ENCODE measurements at regions not wholly inside any gene's neighbourhood (a gene's known extent, or its start where the extent isn't known, plus 50 kb on each side); places are given as distances from the start of the nearest gene placed in this dataset.
"Not testable (repeated sequence)": the region's sequence is repeated elsewhere in the genome, so short reads cannot be mapped to it uniquely, and the experiment has no call there.

- H3K4me3 ChIP-seq; H3K36me3 ChIP-seq; H3K27me3 ChIP-seq; intact Hi-C loops (cut with DNase I; ENCODE audit: low total_unique reads); DNase-seq; H3K27ac ChIP-seq; H3K4me1 ChIP-seq; H3K9me3 ChIP-seq: not testable (repeated sequence)
Observed at GRCh38 chr16:33009468-33009867, 184.6 kb upstream of the TP53TG3C start.

- H3K27ac ChIP-seq; H3K9me3 ChIP-seq; H3K36me3 ChIP-seq; H3K4me3 ChIP-seq; intact Hi-C loops (cut with DNase I; ENCODE audit: low total_unique reads); H3K4me1 ChIP-seq; H3K27me3 ChIP-seq; DNase-seq: not testable (repeated sequence)
Observed at GRCh38 chr16:33027121-33027520, 166.9 kb upstream of the TP53TG3C start.

DNA sequence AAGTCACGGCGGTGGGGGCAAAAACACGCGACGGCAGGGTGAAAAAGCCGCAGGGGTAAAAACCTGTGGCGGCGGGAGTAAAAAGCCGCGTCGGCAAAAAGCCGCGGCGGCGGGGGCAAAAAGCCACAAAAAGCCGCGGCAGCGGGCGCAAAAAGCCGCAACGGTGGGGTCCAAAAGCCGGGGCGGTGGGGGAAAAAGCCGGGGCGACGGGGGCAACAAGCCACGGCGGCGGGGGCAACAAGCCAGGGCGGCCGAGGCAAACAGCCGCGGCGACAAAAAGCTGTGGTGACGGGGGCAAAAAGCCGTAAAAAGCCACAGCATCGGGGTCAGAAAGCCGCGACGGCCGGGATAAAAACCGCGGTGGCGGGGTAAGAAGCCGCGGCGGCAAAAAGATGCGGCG, 166.1 kb upstream of the TP53TG3C start:
- H3K9me3 ChIP-seq; H3K36me3 ChIP-seq; H3K4me1 ChIP-seq; H3K27me3 ChIP-seq; intact Hi-C loops (cut with DNase I; ENCODE audit: low total_unique reads); DNase-seq; H3K4me3 ChIP-seq; H3K27ac ChIP-seq: not testable (repeated sequence)

DNA sequence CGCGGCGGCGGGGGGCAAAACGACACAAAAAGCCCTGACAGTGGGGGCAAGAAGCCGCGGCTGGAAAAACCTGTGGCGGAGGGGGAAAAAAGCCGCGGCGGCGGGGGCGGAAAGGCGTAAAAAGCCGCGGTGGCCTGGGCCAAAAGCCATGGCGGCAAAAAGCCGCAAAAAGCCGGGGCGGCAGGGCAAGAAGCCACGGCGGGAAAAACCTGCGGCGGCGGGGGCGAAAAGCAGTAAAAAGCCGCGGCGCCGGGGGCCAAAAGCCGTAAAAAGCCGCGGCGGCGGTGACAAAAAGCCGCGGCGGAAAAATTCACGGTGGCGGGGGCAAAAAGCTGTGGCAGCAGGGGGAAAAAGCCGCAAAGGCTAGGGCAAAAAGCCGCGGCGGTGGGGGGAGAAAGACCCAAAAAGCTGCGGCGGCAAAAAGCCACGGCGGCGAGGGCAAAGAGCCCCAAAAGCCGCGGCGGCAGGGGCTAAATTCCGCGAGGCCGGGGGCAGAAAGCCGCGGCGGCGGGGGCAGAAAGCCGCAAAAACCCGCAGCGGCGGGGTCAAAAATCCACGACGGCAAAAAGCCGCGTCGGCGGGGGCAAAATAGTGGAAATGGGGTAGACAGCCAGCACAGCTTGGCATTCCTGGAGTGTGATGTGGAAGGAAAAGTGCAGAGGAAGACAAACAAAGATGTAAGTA, 165.2 kb upstream of the TP53TG3C start:
- H3K4me1 ChIP-seq; H3K27me3 ChIP-seq; intact Hi-C loops (cut with DNase I; ENCODE audit: low total_unique reads); H3K36me3 ChIP-seq; H3K9me3 ChIP-seq; H3K27ac ChIP-seq; H3K4me3 ChIP-seq: not testable (repeated sequence)
- peak in 1 of 2 donors; percentile 47 for DNase-seq

DNA sequence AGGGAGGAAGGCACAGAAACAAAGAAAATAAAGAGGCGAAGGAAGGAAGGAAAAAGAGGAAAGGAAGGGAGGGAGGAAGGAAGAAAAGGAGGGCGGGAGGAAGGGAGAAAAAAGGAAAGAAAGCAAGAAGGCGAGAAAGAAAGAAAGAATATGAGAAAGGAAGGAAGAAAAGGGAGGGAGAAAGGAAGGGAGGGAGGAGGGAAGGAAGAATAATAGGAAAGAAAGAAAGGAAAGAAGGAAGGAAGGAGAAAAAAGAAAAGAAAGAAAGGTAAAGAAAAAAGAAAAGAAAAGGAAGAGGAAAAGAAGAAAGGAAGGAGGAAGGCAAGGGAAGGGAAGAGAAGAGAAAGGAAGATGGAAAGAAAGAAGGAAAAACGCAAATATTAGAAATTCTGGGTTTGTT, 145.2 kb upstream of the TP53TG3C start:
- H3K4me1 ChIP-seq; H3K4me3 ChIP-seq; intact Hi-C loops (cut with DNase I; ENCODE audit: low total_unique reads); H3K27ac ChIP-seq; DNase-seq; H3K27me3 ChIP-seq; H3K36me3 ChIP-seq; H3K9me3 ChIP-seq: not testable (repeated sequence)

DNA sequence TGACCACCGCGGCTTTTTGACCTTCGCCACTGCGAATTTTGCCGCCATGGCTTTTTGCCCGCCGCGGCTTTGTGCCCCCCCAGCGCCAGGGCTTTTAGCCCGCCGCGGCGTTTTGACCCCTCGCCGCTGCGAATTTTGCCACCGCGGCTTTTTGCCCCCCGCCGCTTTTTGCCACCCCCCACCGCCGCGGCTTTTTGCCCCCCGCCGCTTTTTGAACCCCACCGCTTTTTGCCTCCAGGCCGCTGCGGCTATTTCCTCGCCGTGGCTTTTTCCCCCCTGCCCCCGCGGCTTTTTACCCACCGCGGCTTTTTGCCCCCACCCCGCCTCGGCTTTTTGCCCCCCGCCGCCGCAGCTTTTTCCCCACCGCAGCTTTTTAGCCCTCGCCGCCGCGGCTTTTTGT, 134.8 kb upstream of the TP53TG3C start:
- Histone ChIP-seq H3K27me3 (peaks cover 0 to 6% of the 10 kb centered on the region in 2 donors), H3K4me3 (no peak overlapping the region), H3K4me1 (no peaks in the 10 kb centered on the region), H3K9me3 (no peaks in the 10 kb centered on the region), H3K27ac (no peak overlapping the region), H3K36me3 (no peaks in the 10 kb centered on the region)
- intact Hi-C loops (cut with DNase I; ENCODE audit: low total_unique reads): no loop called here
- DNase-seq: no peak
- TF ChIP-seq CTCF (IDR thresholded peaks at IDR 0.05): no peak

- H3K27me3 ChIP-seq; H3K9me3 ChIP-seq; H3K4me3 ChIP-seq; H3K36me3 ChIP-seq; H3K27ac ChIP-seq; H3K4me1 ChIP-seq; intact Hi-C loops (cut with DNase I; ENCODE audit: low total_unique reads): not testable (repeated sequence)
- DNase-seq: peak in 1 of 2 donors; percentile 52
Observed at GRCh38 chr16:33059654-33060421, 134.2 kb upstream of the TP53TG3C start.

DNA sequence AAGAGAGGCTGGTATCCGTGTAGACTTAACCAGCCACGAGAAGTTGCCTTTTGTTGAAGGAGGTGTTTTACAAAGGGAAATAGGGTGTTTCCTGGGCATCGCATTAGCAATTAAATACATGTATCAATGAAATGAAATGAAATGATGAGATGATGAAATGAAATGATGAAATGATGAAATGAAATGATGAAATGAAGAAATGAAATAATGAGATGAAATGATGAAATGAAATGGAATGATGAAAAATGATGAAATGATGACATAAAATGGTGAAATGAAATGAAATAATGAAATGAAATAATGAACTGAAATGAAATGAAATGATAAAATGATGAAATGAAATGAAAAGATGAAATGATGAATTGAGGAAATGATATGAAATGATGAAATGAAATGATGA, 131.3 kb upstream of the TP53TG3C start:
- DNase-seq; H3K4me1 ChIP-seq; H3K27ac ChIP-seq; H3K4me3 ChIP-seq; H3K27me3 ChIP-seq; H3K9me3 ChIP-seq; H3K36me3 ChIP-seq; intact Hi-C loops (cut with DNase I; ENCODE audit: low total_unique reads): not testable (repeated sequence)

DNA sequence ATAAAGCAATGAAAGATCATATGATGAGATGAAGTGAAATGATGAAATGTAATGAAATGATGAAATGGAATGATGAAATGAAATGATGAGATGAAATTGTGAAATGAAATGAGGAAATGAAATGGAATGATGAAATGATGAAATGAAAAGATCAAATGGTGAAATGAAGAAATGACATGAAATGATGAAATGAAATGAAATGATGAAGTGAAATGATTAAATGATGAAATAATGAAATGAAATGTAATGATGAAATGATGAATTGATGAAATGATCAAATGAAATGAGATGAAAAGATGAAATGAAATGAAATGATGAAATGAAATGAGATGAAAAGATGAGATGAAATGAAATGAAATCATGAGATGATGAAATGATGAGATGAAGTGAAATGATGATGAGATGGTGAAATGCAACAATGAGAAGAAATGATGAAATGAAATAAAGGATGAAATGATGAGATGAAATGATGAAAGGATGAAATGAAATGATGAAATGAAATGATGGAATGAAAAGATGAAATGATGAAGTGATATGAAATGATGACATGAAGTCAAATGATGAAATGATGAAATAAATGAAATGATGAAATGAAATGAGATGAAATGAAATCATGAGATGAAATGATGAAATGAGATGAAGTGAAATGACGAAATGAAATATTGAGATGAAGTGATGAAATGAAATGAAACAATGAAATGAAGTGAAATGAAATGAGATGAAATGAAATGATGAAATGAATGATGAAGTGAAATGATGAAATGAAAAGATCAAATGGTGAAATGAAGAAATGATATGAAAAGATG, 130.5 kb upstream of the TP53TG3C start:
- H3K4me3 ChIP-seq; intact Hi-C loops (cut with DNase I; ENCODE audit: low total_unique reads); H3K9me3 ChIP-seq; H3K36me3 ChIP-seq; H3K27ac ChIP-seq; H3K4me1 ChIP-seq; DNase-seq; H3K27me3 ChIP-seq: not testable (repeated sequence)

DNA sequence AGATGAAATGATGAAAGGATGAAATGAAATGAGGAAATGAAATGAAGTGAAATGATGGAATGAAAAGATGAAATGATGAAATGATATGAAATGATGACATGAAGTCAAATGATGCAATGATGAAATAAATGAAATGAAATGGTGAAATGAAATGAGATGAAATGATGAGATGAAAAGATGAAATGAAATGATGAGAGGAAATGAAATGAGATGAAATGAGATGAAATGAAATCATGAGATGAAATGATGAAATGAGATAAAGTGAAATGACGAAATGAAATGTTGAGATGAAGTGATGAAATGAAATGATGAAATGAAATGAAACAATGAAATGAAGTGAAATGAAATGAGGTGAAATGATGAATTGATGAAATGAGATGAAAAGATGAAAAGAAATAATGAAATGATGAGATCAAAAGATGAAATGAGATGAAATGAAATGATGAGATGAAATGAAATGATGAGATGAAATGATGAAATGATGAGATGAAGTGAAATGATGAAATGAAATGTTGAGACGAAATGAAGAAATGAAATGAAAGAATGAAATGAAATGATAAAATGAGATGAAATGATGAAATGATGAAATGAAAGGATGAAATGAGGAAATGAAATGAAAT, 129.5 kb upstream of the TP53TG3C start:
- H3K27ac ChIP-seq; H3K27me3 ChIP-seq; H3K9me3 ChIP-seq; DNase-seq; H3K4me1 ChIP-seq; intact Hi-C loops (cut with DNase I; ENCODE audit: low total_unique reads); H3K4me3 ChIP-seq; H3K36me3 ChIP-seq: not testable (repeated sequence)

All from tibial artery (tissue), 4 donors.